ENCODE measurements at regions not wholly inside any gene's neighbourhood (a gene's known extent, or its start where the extent isn't known, plus 50 kb on each side); places are given as distances from the start of the nearest gene placed in this dataset.

- Histone ChIP-seq H4K20me1 (ENCODE audit: insufficient read depth, low read length) (no peaks in the 10 kb centered on the region), H3K9ac (ENCODE audit: low read depth, low read length) (no peak overlapping the region), H2AFZ (ENCODE audit: low read depth, low read length) (no peak overlapping the region), H3K9me3 (ENCODE audit: insufficient read depth, low read length, severe bottlenecking) (no peaks in the 10 kb centered on the region), H3K4me3 (ENCODE audit: low read depth in 1 of 2, low read length in 2 of 2) (no peak overlapping the region), H3K4me2 (ENCODE audit: insufficient read depth, low read length) (no peak overlapping the region), H3K27ac (ENCODE audit: low read length) (no peak overlapping the region), H3K36me3 (ENCODE audit: insufficient read depth, low read length) (no peaks in the 10 kb centered on the region), H3K79me2 (ENCODE audit: insufficient read depth, low read length) (no peaks in the 10 kb centered on the region), H3K27me3 (ENCODE audit: insufficient read depth, low read length, poor library complexity) (no peaks in the 10 kb centered on the region), H3K4me1 (ENCODE audit: insufficient read depth, low read length) (no peaks in the 10 kb centered on the region)
- ATAC-seq (ENCODE audit: insufficient read depth, low read depth) = no peak
- TF ChIP-seq CTCF (IDR thresholded peaks at IDR 0.05; ENCODE audit: borderline replicate concordance, extremely low read depth, low read length, poor library complexity, severe bottlenecking) (no peak), EZH2 (IDR thresholded peaks at IDR 0.05; ENCODE audit: borderline replicate concordance, low read depth, low read length, severe bottlenecking) (no peak)
- DNase-seq = no peak
Observed at GRCh38 chr9:3750321-3750720, 224.5 kb upstream of the RFX3 start.

GRCh38 chr9:3746296-3747275, 220.8 kb upstream of the RFX3 start:
- no peaks in the 10 kb centered on the region for H3K9me3 ChIP-seq (ENCODE audit: insufficient read depth, low read length, severe bottlenecking)
- no peak overlapping the region for H3K9ac ChIP-seq (ENCODE audit: low read depth, low read length)
- H3K27ac ChIP-seq (ENCODE audit: low read length) = no peak overlapping the region
- H3K27me3 ChIP-seq (ENCODE audit: insufficient read depth, low read length, poor library complexity) = no peaks in the 10 kb centered on the region
- no peaks in the 10 kb centered on the region for H3K79me2 ChIP-seq (ENCODE audit: insufficient read depth, low read length)
- H2AFZ ChIP-seq (ENCODE audit: low read depth, low read length) = no peak overlapping the region
- no peaks in the 10 kb centered on the region for H4K20me1 ChIP-seq (ENCODE audit: insufficient read depth, low read length)
- H3K4me3 ChIP-seq (ENCODE audit: low read depth in 1 of 2, low read length in 2 of 2) = no peak overlapping the region
- H3K4me2 ChIP-seq (ENCODE audit: insufficient read depth, low read length) = no peak overlapping the region
- no peaks in the 10 kb centered on the region for H3K36me3 ChIP-seq (ENCODE audit: insufficient read depth, low read length)
- TF ChIP-seq CTCF (IDR thresholded peaks at IDR 0.05; ENCODE audit: borderline replicate concordance, extremely low read depth, low read length, poor library complexity, severe bottlenecking) = no peak
- no peak for TF ChIP-seq EZH2 (IDR thresholded peaks at IDR 0.05; ENCODE audit: borderline replicate concordance, low read depth, low read length, severe bottlenecking)
- no peaks in the 10 kb centered on the region for H3K4me1 ChIP-seq (ENCODE audit: insufficient read depth, low read length)
- DNase-seq (no peak), ATAC-seq (ENCODE audit: insufficient read depth, low read depth) (no peak)

- Histone ChIP-seq H3K4me1 (ENCODE audit: insufficient read depth, low read length) (no peaks in the 10 kb centered on the region), H3K9ac (ENCODE audit: low read depth, low read length) (no peak overlapping the region), H3K4me3 (ENCODE audit: low read depth in 1 of 2, low read length in 2 of 2) (no peak overlapping the region), H3K9me3 (ENCODE audit: insufficient read depth, low read length, severe bottlenecking) (no peaks in the 10 kb centered on the region), H3K27ac (ENCODE audit: low read length) (no peak overlapping the region), H4K20me1 (ENCODE audit: insufficient read depth, low read length) (no peaks in the 10 kb centered on the region), H2AFZ (ENCODE audit: low read depth, low read length) (no peak overlapping the region), H3K4me2 (ENCODE audit: insufficient read depth, low read length) (no peak overlapping the region), H3K79me2 (ENCODE audit: insufficient read depth, low read length) (no peaks in the 10 kb centered on the region), H3K27me3 (ENCODE audit: insufficient read depth, low read length, poor library complexity) (no peaks in the 10 kb centered on the region), H3K36me3 (ENCODE audit: insufficient read depth, low read length) (no peaks in the 10 kb centered on the region)
- no peak for TF ChIP-seq EZH2 (IDR thresholded peaks at IDR 0.05; ENCODE audit: borderline replicate concordance, low read depth, low read length, severe bottlenecking)
- no peak for TF ChIP-seq CTCF (IDR thresholded peaks at IDR 0.05; ENCODE audit: borderline replicate concordance, extremely low read depth, low read length, poor library complexity, severe bottlenecking)
- DNase-seq (no peak), ATAC-seq (ENCODE audit: insufficient read depth, low read depth) (no peak)
Observed at GRCh38 chr9:3743901-3744413, 218.2 kb upstream of the RFX3 start.
